OCI-LY1 (cell line): ENCODE measurements at regions not wholly inside any gene's neighbourhood (a gene's known extent, or its start where the extent isn't known, plus 50 kb on each side); places are given as distances from the start of the nearest gene placed in this dataset.

ENCODE experiments used
- H2AFZ ChIP-seq: fragments of 200-600 bp; sonication (generic), shearing (Covaris generic); 2 replicates; pipeline ENCODE4 v1.6.0; 2014; ENCODE audit warnings: antibody characterized with exemption, mild to moderate bottlenecking, low read length
- H3F3A ChIP-seq: fragments of 200-600 bp; sonication (generic), shearing (Covaris generic); 2 replicates; pipeline ENCODE4 v1.6.0; 2014; ENCODE audit warnings: mild to moderate bottlenecking, antibody characterized with exemption, low read length, moderate library complexity; ENCODE audit not compliant: insufficient read depth
- H3K27ac ChIP-seq: fragments of 200-600 bp; sonication (generic); 2 replicates; pipeline ENCODE4 v1.5.1; 2014; ENCODE audit warnings: low read length, mixed run types, mild to moderate bottlenecking, low read depth; ENCODE audit not compliant: poor library complexity, severe bottlenecking
- H3K27me3 ChIP-seq: fragments of 200-600 bp; sonication (generic); 2 replicates; pipeline ENCODE4 v1.6.0; 2014; ENCODE audit warnings: antibody characterized with exemption, mild to moderate bottlenecking, low read length, moderate library complexity; ENCODE audit not compliant: insufficient read depth
- H3K36me3 ChIP-seq: fragments of 200-600 bp; sonication (generic); 2 replicates; pipeline ENCODE4 v1.6.1; 2014; ENCODE audit warnings: mild to moderate bottlenecking, antibody characterized with exemption, low read length, moderate library complexity, mixed read lengths; ENCODE audit not compliant: insufficient read depth
- H3K4me1 ChIP-seq: fragments of 200-600 bp; sonication (generic); 2 replicates; pipeline ENCODE4 v1.5.1; 2014; ENCODE audit warnings: mild to moderate bottlenecking, low read length, moderate library complexity; ENCODE audit not compliant: insufficient read depth, severe bottlenecking
- H3K4me2 ChIP-seq: fragments of 200-600 bp; sonication (generic), shearing (Covaris generic); 2 replicates; pipeline ENCODE4 v1.6.1; 2014; ENCODE audit warnings: low read length
- H3K4me3 ChIP-seq: fragments of 200-600 bp; sonication (generic); 2 replicates; pipeline ENCODE4 v1.5.1; 2014; ENCODE audit warnings: low read length, low read depth, mild to moderate bottlenecking, mixed read lengths; ENCODE audit not compliant: poor library complexity, severe bottlenecking
- H3K79me2 ChIP-seq: fragments of 200-600 bp; shearing (Covaris generic); 2 replicates; pipeline ENCODE4 v1.6.1; 2016; ENCODE audit warnings: mixed run types, low read length, mixed read lengths; ENCODE audit not compliant: insufficient read depth
- H3K9ac ChIP-seq: fragments of 200-600 bp; sonication (generic), shearing (Covaris generic); 2 replicates; pipeline ENCODE4 v1.6.1; 2014; ENCODE audit warnings: mild to moderate bottlenecking, low read length, mixed read lengths
- H3K9me2 ChIP-seq: fragments of 200-600 bp; sonication (generic), shearing (Covaris generic); 2 replicates; pipeline ENCODE4 v1.6.1; 2014; ENCODE audit warnings: low read depth, mild to moderate bottlenecking, low read length, mixed read lengths
- H3K9me3 ChIP-seq: fragments of 200-600 bp; shearing (Covaris generic); 2 replicates; pipeline ENCODE4 v1.6.1; 2014; ENCODE audit warnings: low read length, mixed read lengths
- H4K20me1 ChIP-seq: fragments of 200-600 bp; sonication (generic), shearing (Covaris generic); 2 replicates; pipeline ENCODE4 v1.6.0; 2016; ENCODE audit warnings: mild to moderate bottlenecking, low read length; ENCODE audit not compliant: insufficient read depth
- CTCF ChIP-seq: fragments of 200-600 bp; sonication (generic), shearing (Covaris generic); IDR thresholded peaks from 2 replicates; pipeline ENCODE4 v1.5.1; 2017; ENCODE audit warnings: mild to moderate bottlenecking, antibody characterized with exemption, low read length, moderate library complexity, mixed read lengths
- EZH2 ChIP-seq: fragments of 200-600 bp; sonication (generic), shearing (Covaris generic); IDR thresholded peaks from 2 replicates; pipeline ENCODE4 v1.8.0; 2017; ENCODE audit warnings: borderline replicate concordance, mixed run types, mild to moderate bottlenecking, antibody characterized with exemption, low read length, moderate library complexity, mixed read lengths

GRCh38 chr18:46262856-46263255 lies 158.7 kb downstream of the HAUS1 start:
- H3K9me2 ChIP-seq, result no peaks in the 10 kb centered on the region
- no peaks in the 10 kb centered on the region for H4K20me1 ChIP-seq
- H3K79me2 ChIP-seq, result peaks cover 6% of the 10 kb centered on the region
- no peak overlapping the region for H3K27ac ChIP-seq
- H3K9ac ChIP-seq, result no peak overlapping the region
- no peak overlapping the region for H3K4me3 ChIP-seq
- H3K36me3 ChIP-seq, result peaks cover 56% of the 10 kb centered on the region
- no peaks in the 10 kb centered on the region for H3F3A ChIP-seq
- H3K4me1 ChIP-seq, result no peaks in the 10 kb centered on the region
- no peak overlapping the region for H2AFZ ChIP-seq
- TF ChIP-seq EZH2 (no peak), CTCF (no peak)
- H3K9me3 ChIP-seq, result no peaks in the 10 kb centered on the region
- H3K4me2 ChIP-seq, result no peak overlapping the region
- no peaks in the 10 kb centered on the region for H3K27me3 ChIP-seq

GRCh38 chr18:46264255-46264654 lies 160.1 kb downstream of the HAUS1 start:
- Histone ChIP-seq H3K27ac (no peak overlapping the region), H3K27me3 (no peaks in the 10 kb centered on the region), H3K9me2 (no peaks in the 10 kb centered on the region), H3K9ac (no peak overlapping the region), H3K4me2 (no peak overlapping the region), H4K20me1 (no peaks in the 10 kb centered on the region), H3K79me2 (no peaks in the 10 kb centered on the region), H3F3A (no peaks in the 10 kb centered on the region), H3K4me3 (no peak overlapping the region), H3K4me1 (no peaks in the 10 kb centered on the region), H3K9me3 (no peaks in the 10 kb centered on the region), H2AFZ (no peak overlapping the region), H3K36me3 (peaks cover 61% of the 10 kb centered on the region)
- TF ChIP-seq CTCF (no peak), EZH2 (no peak)

- no peak for TF ChIP-seq EZH2
- no peak for TF ChIP-seq CTCF
- no peaks in the 10 kb centered on the region for H3K79me2 ChIP-seq
- peaks cover 57% of the 10 kb centered on the region for H3K36me3 ChIP-seq
- H3K27ac ChIP-seq, result no peak overlapping the region
- H2AFZ ChIP-seq, result no peak overlapping the region
- H4K20me1 ChIP-seq, result no peaks in the 10 kb centered on the region
- no peaks in the 10 kb centered on the region for H3K9me3 ChIP-seq
- H3K4me2 ChIP-seq, result no peak overlapping the region
- H3K9me2 ChIP-seq, result no peaks in the 10 kb centered on the region
- no peaks in the 10 kb centered on the region for H3K27me3 ChIP-seq
- H3K9ac ChIP-seq, result no peak overlapping the region
- no peak overlapping the region for H3K4me3 ChIP-seq
- no peaks in the 10 kb centered on the region for H3F3A ChIP-seq
- no peaks in the 10 kb centered on the region for H3K4me1 ChIP-seq
Measured at GRCh38 chr18:46265196-46266156, 161.3 kb downstream of the HAUS1 start.
